B cell (primary cell): ENCODE measurements at regions not wholly inside any gene's neighbourhood (a gene's known extent, or its start where the extent isn't known, plus 50 kb on each side); places are given as distances from the start of the nearest gene placed in this dataset.

Experiments used
- EZH2 ChIP-seq: IDR thresholded peaks from 2 replicates; pipeline ENCODE4 v1.6.1; 2012; ENCODE audit warnings: borderline replicate concordance, low read depth, mild to moderate bottlenecking, moderate library complexity, low read length; ENCODE audit not compliant: insufficient read depth, poor library complexity, severe bottlenecking
- TF ChIP-seq, protein P1 (sequence below): fragments of 200-600 bp; IDR thresholded peaks from one replicate; pipeline ENCODE4 v1.8.0; 2022; ENCODE audit warnings: antibody characterized with exemption, mild to moderate bottlenecking

DNA sequence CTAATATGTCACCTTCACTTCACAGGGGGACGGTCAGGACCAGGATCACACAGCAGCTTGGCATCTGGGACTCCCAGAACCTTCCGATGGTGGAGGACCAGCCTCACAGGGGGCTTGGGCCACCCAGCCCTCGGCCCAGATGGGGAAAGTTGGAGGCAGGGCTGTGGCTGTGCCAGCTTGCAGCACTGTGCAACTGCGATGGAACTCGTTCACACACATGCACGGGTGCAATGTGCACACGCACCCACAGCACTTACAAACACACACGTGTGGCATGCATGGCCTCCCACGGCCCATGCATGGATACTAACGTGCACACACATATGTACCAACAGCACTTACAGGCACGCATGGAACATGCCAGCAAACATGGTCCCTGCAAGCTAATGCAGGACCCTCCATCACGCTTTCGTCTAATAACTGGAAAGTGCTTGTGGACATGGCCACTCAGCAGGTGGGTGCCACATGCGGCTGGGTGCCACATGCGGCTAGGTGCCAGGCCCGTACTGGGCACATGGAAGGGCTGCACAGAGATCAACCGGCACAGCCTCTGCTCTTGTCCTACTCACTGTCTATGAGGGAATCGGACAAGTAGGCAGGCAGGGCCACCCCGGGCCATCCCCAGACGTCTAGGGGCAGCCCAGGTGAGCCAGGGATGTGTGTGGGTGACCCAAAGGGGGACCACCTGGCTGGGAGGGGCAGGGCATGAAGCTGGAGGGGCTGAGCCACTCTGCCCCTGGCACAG lies 63.2 kb downstream of the ADRA2C start:
- TF ChIP-seq, protein P1, sequence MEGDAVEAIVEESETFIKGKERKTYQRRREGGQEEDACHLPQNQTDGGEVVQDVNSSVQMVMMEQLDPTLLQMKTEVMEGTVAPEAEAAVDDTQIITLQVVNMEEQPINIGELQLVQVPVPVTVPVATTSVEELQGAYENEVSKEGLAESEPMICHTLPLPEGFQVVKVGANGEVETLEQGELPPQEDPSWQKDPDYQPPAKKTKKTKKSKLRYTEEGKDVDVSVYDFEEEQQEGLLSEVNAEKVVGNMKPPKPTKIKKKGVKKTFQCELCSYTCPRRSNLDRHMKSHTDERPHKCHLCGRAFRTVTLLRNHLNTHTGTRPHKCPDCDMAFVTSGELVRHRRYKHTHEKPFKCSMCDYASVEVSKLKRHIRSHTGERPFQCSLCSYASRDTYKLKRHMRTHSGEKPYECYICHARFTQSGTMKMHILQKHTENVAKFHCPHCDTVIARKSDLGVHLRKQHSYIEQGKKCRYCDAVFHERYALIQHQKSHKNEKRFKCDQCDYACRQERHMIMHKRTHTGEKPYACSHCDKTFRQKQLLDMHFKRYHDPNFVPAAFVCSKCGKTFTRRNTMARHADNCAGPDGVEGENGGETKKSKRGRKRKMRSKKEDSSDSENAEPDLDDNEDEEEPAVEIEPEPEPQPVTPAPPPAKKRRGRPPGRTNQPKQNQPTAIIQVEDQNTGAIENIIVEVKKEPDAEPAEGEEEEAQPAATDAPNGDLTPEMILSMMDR: no peak
- TF ChIP-seq EZH2: no peak
